GM19035 (cell line): ENCODE measurements at regions not wholly inside any gene's neighbourhood (a gene's known extent, or its start where the extent isn't known, plus 50 kb on each side); places are given as distances from the start of the nearest gene placed in this dataset.

Experiments
- ATAC-seq: cut with Tn5 transposase; IDR thresholded peaks from one replicate; pipeline ENCODE4 v1.9.1; 2021; ENCODE audit not compliant: unreplicated experiment

DNA sequence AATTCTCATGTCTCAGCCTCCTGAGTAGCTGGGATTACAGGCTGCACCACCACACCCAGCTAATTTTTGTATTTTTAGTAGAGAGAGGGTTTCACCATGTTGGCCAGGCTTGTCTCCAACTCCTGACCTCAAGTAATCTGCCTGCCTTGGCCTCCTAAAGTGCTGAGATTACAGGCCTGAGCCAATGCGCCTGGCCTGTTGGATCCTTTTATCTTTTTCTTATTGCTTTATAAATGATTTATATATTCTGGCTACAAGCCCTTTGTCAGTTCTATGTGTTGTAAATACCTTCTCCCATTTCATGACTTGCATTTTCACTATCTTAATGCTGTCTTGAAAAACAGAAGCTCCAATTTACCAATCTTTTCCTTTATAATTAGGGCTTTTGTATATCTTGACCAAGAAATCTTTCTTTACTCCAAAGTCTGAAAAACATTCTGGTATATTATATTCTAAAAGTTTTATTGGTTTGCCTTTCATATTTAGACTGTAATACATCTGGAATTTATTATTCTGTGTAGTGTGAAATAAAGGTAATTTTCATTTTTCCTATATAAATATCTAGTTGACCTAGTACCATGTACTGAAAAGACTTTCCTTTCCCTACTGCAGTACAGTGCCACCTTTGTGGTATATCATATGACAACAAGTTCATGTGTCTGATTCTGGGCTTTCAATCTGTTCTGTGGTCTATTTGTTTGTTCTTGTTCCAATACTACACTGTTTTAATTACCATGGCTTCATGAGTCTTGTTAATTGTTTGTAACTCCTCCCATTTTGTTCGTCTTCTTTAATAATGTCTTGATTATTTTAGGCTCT, 52.9 kb upstream of the RNU6-1 start:
- no peak for ATAC-seq

DNA sequence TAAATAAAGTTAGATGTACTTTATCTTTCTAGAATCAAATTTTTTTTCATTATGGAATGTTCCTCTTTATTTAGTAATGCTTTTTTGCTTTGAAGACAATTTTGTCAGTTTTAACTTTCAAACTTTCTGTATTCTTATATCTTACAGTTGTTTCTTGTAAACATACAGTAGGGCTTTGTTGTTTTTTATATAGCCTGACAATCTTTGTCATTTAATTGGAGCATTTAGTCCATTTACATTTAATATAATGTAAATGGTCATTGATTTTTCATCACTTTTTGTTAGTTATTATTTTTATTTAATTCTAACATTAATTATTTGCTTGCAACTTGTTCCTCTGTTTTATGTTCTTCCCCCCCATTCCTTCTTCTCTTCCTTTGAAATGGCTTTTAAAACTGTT, 55.4 kb upstream of the RNU6-1 start:
- no peak for ATAC-seq

- ATAC-seq: no peak
These were observed 57.9 kb upstream of the RNU6-1 start for GRCh38 chr15:67897646-67898339.

GRCh38 chr15:67899596-67900283, 59.9 kb upstream of the RNU6-1 start:
- ATAC-seq: no peak

GRCh38 chr15:67900621-67901147, 60.8 kb upstream of the RNU6-1 start:
- ATAC-seq: no peak

DNA sequence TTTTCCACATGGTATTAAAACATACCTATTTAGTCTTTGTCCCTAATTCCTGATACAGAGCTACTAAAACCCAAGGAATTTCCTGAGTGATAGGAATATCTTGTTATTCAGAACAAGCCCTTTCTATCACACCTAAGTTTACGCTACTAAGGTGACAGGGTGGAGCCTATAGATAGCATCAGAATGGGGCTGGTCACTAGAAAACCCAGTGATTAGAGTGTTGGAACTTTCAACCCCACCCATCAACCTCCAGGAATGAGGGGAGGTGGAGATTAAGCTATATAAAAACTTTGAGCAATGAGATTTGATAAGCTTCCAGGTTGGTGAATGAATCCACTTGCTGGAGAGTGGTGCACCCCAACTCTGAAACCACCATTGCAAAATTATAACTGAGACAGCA, 62.1 kb upstream of the RNU6-1 start:
- ATAC-seq: no peak

GRCh38 chr15:67902579-67903009, 62.7 kb upstream of the RNU6-1 start:
- peak; percentile 57 for ATAC-seq

DNA sequence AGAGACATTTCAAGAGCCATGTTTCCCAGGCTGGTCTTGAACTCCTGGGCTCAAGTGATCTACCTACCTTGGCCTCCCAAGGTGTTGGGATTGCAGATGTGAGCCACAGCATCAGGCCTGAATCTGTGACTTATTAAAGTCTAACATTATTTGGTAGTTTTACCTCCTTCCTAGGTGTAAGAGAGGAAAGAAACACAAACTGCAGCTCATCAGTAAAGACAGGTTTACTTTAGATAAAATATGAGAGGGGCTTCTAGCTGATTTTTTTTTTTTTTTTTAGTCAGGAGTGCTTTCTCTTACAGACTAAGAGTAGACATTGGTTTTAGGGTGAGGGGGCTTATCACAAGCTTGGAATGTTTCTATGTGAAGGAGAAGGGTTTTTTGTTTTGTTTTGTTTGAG, 63.9 kb upstream of the RNU6-1 start:
- no peak for ATAC-seq

- ATAC-seq: no peak
These were observed 65.8 kb upstream of the RNU6-1 start for GRCh38 chr15:67905628-67906027.

DNA sequence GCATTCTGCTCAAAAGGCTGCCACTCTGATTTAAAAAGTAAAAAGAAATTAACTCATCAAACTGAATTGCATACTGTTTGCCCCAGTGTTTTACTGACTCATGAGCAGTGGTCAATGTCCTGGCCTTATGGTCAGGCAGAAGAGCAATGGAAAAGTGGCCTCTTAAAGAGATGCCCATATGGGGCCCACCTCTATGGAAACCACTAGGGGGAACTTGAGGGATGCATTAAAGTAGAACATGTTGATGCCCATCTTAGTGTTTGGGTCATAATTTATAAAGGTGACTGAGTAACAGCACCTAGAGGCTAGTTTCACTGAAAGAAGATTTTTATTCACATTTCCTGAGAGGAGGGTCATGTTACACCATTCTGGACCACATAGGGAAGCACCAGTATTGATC, 66.5 kb upstream of the RNU6-1 start:
- ATAC-seq: no peak

DNA sequence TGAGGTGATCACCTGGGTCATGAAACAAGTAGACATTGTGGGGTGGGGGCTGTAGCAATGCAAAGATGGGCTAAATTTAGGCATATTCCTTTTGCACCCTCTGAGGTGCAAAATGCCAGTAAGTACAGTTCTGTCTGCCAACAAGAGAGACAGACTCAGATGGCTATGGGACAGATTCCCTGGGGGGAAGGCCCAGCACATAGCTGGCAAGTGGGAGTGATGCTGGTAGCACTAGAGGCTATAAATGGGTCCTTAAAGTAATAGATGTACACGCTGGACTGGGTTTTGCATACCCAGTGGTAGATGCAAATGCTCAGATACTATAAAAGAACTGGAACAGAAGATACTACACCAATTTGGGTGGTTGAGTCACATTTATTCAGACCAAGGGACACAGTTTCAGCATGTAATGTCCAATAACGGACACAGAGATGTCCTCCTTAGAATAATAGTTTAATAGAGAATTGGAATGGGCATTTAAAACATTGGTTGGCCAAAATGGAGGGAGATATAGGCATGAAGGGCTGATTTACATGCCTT, 67.4 kb upstream of the RNU6-1 start:
- ATAC-seq: no peak

DNA sequence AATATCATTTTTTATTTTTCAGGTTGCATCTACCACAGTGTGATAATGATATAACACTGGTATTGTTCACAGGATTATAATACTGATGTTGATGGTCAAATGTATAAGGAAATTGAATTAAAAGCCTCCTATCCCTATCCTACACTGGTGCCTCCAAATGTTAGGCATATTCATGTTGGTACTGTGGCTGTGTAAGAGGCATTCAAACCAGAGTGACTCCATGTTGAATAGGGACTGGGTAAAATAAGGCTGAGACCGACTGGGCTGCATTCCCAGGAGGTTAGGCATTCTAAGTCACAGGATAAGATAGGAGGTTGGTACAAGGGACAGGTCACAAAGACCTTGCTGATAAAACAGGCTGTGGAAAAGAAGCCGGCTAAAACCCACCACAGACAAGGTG, 68.9 kb upstream of the RNU6-1 start:
- no peak for ATAC-seq

DNA sequence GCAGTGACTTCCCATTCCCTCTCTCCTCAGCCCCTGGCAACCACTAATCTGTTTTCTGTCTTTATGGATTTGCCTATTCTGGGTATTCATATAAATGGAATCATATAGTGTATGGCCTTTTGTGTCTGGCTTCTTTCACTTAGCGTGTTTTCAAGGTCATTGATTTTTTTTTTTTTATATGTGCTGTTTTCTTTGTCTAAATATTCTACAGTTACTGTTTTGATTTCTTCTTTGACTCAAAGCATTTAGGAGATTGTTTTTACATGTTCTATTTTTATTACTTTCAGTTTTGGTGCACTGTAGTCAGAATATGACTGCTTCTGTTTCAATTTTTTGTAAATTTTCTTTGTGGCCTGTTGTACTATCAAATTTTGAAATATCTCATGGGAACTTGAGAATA, 71.9 kb upstream of the RNU6-1 start:
- ATAC-seq: peak; percentile 63

GRCh38 chr15:67914028-67914427, 74.2 kb upstream of the RNU6-1 start:
- no peak for ATAC-seq

DNA sequence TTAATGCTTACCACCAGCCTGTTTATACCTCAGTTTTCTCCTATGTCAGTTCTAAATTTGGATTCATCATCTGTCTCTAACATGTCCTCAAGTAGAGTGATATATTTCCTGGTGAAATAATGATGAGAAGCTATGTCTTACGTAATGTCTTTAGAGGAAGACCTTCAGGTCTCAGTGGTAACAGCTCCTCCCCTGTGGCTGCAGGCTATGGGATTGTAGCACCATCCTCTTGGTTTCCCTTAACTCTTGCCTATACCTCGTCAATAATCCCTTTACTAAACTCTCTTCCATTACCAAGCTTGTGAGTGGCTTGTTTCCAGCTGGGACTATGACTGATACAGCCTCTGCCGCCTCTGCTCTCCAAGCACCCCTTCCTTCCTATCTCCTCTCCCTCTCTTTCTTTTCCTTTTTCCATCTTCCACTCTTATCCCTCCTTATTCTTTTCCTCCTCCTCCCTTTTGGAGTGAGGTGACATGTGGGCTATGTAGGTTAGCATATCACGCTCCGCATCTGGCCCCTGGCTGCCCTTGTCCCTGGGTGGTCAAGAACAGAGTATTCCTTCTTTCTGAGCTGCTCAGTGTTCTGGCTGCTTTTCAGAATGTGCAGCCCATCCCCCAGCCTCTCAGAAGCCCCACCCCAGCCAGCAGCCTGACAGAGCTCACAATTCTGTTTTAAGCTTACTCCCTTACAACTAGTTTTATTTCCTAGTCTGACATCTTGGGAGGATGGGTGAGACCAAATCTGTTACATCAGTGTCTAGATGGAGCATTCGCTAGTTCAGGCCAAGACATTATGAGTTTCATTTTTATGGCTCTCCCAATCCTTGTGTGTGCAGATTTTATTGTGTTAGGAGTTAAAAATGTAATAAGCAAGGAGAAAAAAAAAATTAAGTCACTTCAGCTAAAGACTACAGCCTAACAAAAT, 75.0 kb upstream of the RNU6-1 start:
- ATAC-seq: no peak

GRCh38 chr15:67915461-67916374, 75.9 kb upstream of the RNU6-1 start:
- ATAC-seq: no peak

DNA sequence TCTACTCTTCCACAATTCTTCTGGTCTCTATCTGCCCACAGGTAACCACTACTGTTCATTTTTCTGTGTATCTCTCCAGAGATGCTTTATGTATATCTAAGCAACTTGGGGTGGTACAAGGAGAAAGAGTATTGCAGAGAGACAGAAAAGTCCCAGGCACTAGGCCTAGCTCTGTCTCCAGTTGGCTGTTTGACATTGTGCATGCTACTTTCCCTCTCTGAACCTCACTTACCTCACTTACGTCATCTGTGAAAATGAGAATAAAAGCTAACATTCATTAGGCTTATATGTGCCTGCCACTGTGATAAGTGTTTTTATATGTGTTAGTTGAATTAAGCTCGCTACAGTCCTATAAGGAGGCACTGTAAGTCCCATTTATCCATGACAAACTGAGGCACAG, 76.7 kb upstream of the RNU6-1 start:
- ATAC-seq: no peak

- no peak for ATAC-seq
These were observed 77.2 kb upstream of the RNU6-1 start for GRCh38 chr15:67917037-67917436.

GRCh38 chr15:67917636-67918035, 77.8 kb upstream of the RNU6-1 start:
- no peak for ATAC-seq
